KMS-11 (cell line): ENCODE measurements at regions not wholly inside any gene's neighbourhood (a gene's known extent, or its start where the extent isn't known, plus 50 kb on each side); places are given as distances from the start of the nearest gene placed in this dataset.

Source experiments
- H2AFZ ChIP-seq: fragments of 200-600 bp; sonication (generic); 2 replicates; pipeline ENCODE4 v1.6.1; 2016; ENCODE audit warnings: antibody characterized with exemption, mixed run types, low read depth
- H3K27ac ChIP-seq: fragments of 200-600 bp; sonication (generic); 2 replicates; pipeline ENCODE4 v1.6.1; 2016; ENCODE audit warnings: mild to moderate bottlenecking, mixed run types
- H3K27me3 ChIP-seq: fragments of 200-600 bp; sonication (generic); 2 replicates; pipeline ENCODE4 v1.6.1; 2017; ENCODE audit warnings: mild to moderate bottlenecking, low read depth, mixed run types, moderate library complexity; ENCODE audit not compliant: insufficient read depth
- H3K36me3 ChIP-seq: fragments of 200-600 bp; sonication (generic); 2 replicates; pipeline ENCODE4 v1.6.1; 2017; ENCODE audit warnings: mild to moderate bottlenecking, mixed run types; ENCODE audit not compliant: insufficient read depth
- H3K4me1 ChIP-seq: fragments of 200-600 bp; sonication (generic); 2 replicates; pipeline ENCODE4 v1.6.1; 2016; ENCODE audit warnings: mild to moderate bottlenecking, low read depth, mixed run types; ENCODE audit not compliant: poor library complexity, severe bottlenecking
- H3K4me2 ChIP-seq: fragments of 200-600 bp; sonication (generic); 2 replicates; pipeline ENCODE4 v1.7.0; 2016; ENCODE audit warnings: mild to moderate bottlenecking, mixed run types
- H3K4me3 ChIP-seq: fragments of 200-600 bp; sonication (generic); IDR thresholded peaks from 2 replicates; pipeline ENCODE4 v1.6.1; 2017; ENCODE audit warnings: low read depth, low read length, mixed read lengths; ENCODE audit not compliant: insufficient read depth
- H3K79me2 ChIP-seq: fragments of 200-600 bp; sonication (generic); 2 replicates; pipeline ENCODE4 v1.6.1; 2016; ENCODE audit warnings: low read depth, mixed run types; ENCODE audit not compliant: insufficient read depth
- H3K9ac ChIP-seq: fragments of 200-600 bp; sonication (generic); 2 replicates; pipeline ENCODE4 v1.6.1; 2016; ENCODE audit warnings: mild to moderate bottlenecking, mixed run types
- H4K20me1 ChIP-seq: fragments of 200-600 bp; sonication (generic); 2 replicates; pipeline ENCODE4 v1.6.1; 2016; ENCODE audit warnings: mild to moderate bottlenecking, mixed run types; ENCODE audit not compliant: insufficient read depth
- CTCF ChIP-seq: fragments of 200-600 bp; sonication (generic); conservative IDR thresholded peaks from 2 replicates; pipeline ENCODE4 v1.6.1; 2017; ENCODE audit warnings: low read depth, mild to moderate bottlenecking, antibody characterized with exemption, low read length, moderate library complexity, mixed read lengths

- Histone ChIP-seq H3K79me2 (no peaks in the 10 kb centered on the region), H3K36me3 (no peaks in the 10 kb centered on the region), H4K20me1 (no peaks in the 10 kb centered on the region), H3K4me3 (no peak overlapping the region), H3K27me3 (no peaks in the 10 kb centered on the region), H3K4me1 (no peaks in the 10 kb centered on the region), H3K4me2 (no peak overlapping the region), H3K27ac (no peak overlapping the region), H3K9ac (no peak overlapping the region), H2AFZ (no peak overlapping the region)
- TF ChIP-seq CTCF = no peak
Measured at GRCh38 chr2:22604136-22604535, 780.8 kb upstream of the KLHL29 start.

GRCh38 chr2:22616031-22616430 is 768.9 kb upstream of the KLHL29 start:
- Histone ChIP-seq H4K20me1 (no peaks in the 10 kb centered on the region), H3K4me1 (no peaks in the 10 kb centered on the region), H3K4me2 (no peak overlapping the region), H3K4me3 (no peak overlapping the region), H3K36me3 (no peaks in the 10 kb centered on the region), H3K79me2 (no peaks in the 10 kb centered on the region), H2AFZ (no peak overlapping the region), H3K9ac (no peak overlapping the region), H3K27ac (no peak overlapping the region), H3K27me3 (no peaks in the 10 kb centered on the region)
- TF ChIP-seq CTCF = no peak

GRCh38 chr2:22623620-22624019 is 761.4 kb upstream of the KLHL29 start:
- no peak overlapping the region for H2AFZ ChIP-seq
- H4K20me1 ChIP-seq = no peaks in the 10 kb centered on the region
- H3K4me2 ChIP-seq = no peak overlapping the region
- no peaks in the 10 kb centered on the region for H3K4me1 ChIP-seq
- H3K27ac ChIP-seq = no peak overlapping the region
- no peaks in the 10 kb centered on the region for H3K36me3 ChIP-seq
- no peak overlapping the region for H3K9ac ChIP-seq
- no peaks in the 10 kb centered on the region for H3K79me2 ChIP-seq
- H3K27me3 ChIP-seq = no peaks in the 10 kb centered on the region
- TF ChIP-seq CTCF = no peak
- no peak overlapping the region for H3K4me3 ChIP-seq

- Histone ChIP-seq H3K36me3 (no peaks in the 10 kb centered on the region), H3K27me3 (no peaks in the 10 kb centered on the region), H3K4me2 (no peak overlapping the region), H4K20me1 (no peaks in the 10 kb centered on the region), H3K79me2 (no peaks in the 10 kb centered on the region), H3K4me1 (no peaks in the 10 kb centered on the region), H2AFZ (no peak overlapping the region), H3K27ac (no peak overlapping the region), H3K9ac (no peak overlapping the region), H3K4me3 (no peak overlapping the region)
- no peak for TF ChIP-seq CTCF
Measured at GRCh38 chr2:22626621-22627020, 758.4 kb upstream of the KLHL29 start.

- no peaks in the 10 kb centered on the region for H3K4me1 ChIP-seq
- H3K27me3 ChIP-seq = no peaks in the 10 kb centered on the region
- H3K79me2 ChIP-seq = no peaks in the 10 kb centered on the region
- TF ChIP-seq CTCF = no peak
- no peak overlapping the region for H3K4me3 ChIP-seq
- no peaks in the 10 kb centered on the region for H4K20me1 ChIP-seq
- H3K27ac ChIP-seq = no peak overlapping the region
- H3K36me3 ChIP-seq = no peaks in the 10 kb centered on the region
- H2AFZ ChIP-seq = no peak overlapping the region
- H3K4me2 ChIP-seq = no peak overlapping the region
- H3K9ac ChIP-seq = no peak overlapping the region
Measured at GRCh38 chr2:22628221-22628620, 756.8 kb upstream of the KLHL29 start.
